HG03565 (cell line): ENCODE measurements at regions not wholly inside any gene's neighbourhood (a gene's known extent, or its start where the extent isn't known, plus 50 kb on each side); places are given as distances from the start of the nearest gene placed in this dataset.

ENCODE experiments used
- ATAC-seq: cut with Tn5 transposase; IDR thresholded peaks from one replicate; pipeline ENCODE4 v1.9.1; 2021; ENCODE audit warnings: mild to moderate bottlenecking, moderate library complexity; ENCODE audit not compliant: unreplicated experiment

GRCh38 chr1:199752688-199753027 is 274.9 kb upstream of the NR5A2 start:
- ATAC-seq, result no peak

- no peak for ATAC-seq
Observed at GRCh38 chr1:199753513-199753912, 274.0 kb upstream of the NR5A2 start.

GRCh38 chr1:199756066-199756465 is 271.4 kb upstream of the NR5A2 start:
- ATAC-seq, result no peak

- ATAC-seq, result no peak
Observed at GRCh38 chr1:199758626-199759255, 268.8 kb upstream of the NR5A2 start.

- no peak for ATAC-seq
Observed at GRCh38 chr1:199759268-199759730, 268.2 kb upstream of the NR5A2 start.

GRCh38 chr1:199762572-199762971 is 264.9 kb upstream of the NR5A2 start:
- no peak for ATAC-seq

- no peak for ATAC-seq
Observed at GRCh38 chr1:199766218-199766792, 261.2 kb upstream of the NR5A2 start.

- ATAC-seq, result no peak
Observed at GRCh38 chr1:199767700-199768099, 259.8 kb upstream of the NR5A2 start.

- ATAC-seq, result no peak
Observed at GRCh38 chr1:199774433-199775089, 252.9 kb upstream of the NR5A2 start.

GRCh38 chr1:199776768-199777497 is 250.6 kb upstream of the NR5A2 start:
- no peak for ATAC-seq

- ATAC-seq, result no peak
Observed at GRCh38 chr1:199778324-199778955, 249.1 kb upstream of the NR5A2 start.

- ATAC-seq, result no peak
Observed at GRCh38 chr1:199780091-199780490, 247.4 kb upstream of the NR5A2 start.

- no peak for ATAC-seq
Observed at GRCh38 chr1:199780948-199781670, 246.4 kb upstream of the NR5A2 start.

- ATAC-seq, result no peak
Observed at GRCh38 chr1:199784138-199784895, 243.2 kb upstream of the NR5A2 start.

GRCh38 chr1:199786695-199787094 is 240.8 kb upstream of the NR5A2 start:
- ATAC-seq, result no peak

- no peak for ATAC-seq
Observed at GRCh38 chr1:199789141-199789540, 238.4 kb upstream of the NR5A2 start.

GRCh38 chr1:199791495-199791894 is 236.0 kb upstream of the NR5A2 start:
- ATAC-seq, result no peak

- ATAC-seq, result no peak
Observed at GRCh38 chr1:199792874-199793273, 234.6 kb upstream of the NR5A2 start.

GRCh38 chr1:199794105-199794863 is 233.2 kb upstream of the NR5A2 start:
- ATAC-seq, result no peak
